ENCODE measurements at regions not wholly inside any gene's neighbourhood (a gene's known extent, or its start where the extent isn't known, plus 50 kb on each side); places are given as distances from the start of the nearest gene placed in this dataset.
A peak's percentile ranks its signal among the peaks of the same experiment; 100 is the strongest.

- no peak overlapping the region; the same call in 1 of the 2 replicates for H3K9ac ChIP-seq
- H2AFZ ChIP-seq (ENCODE audit: low read depth) = no peak overlapping the region
- no peak for DNase-seq
- no peaks in the 10 kb centered on the region for H3K9me2 ChIP-seq
- H3F3A ChIP-seq (replicated peaks; ENCODE audit: insufficient read depth) = peaks cover 24% of the 10 kb centered on the region
- H3K27ac ChIP-seq (ENCODE audit: low read depth in 2 of 2, low read length in 1 of 2) = peak overlapping the region in 1 of 2 experiments; percentile 78; a peak in 2 of 4 replicates
- H4K20me1 ChIP-seq (ENCODE audit: insufficient read depth) = no peaks in the 10 kb centered on the region
- H3K4me1 ChIP-seq (ENCODE audit: control insufficient read depth in 1 of 2, insufficient read depth in 2 of 2, low read depth in 1 of 2, low read length in 1 of 2) = peaks cover 0 to 23% of the 10 kb centered on the region in 2 experiments; a peak in 2 of 4 replicates
- no peaks in the 10 kb centered on the region for H3K36me3 ChIP-seq (replicated peaks in 1 of 2; ENCODE audit: control insufficient read depth in 1 of 2, insufficient read depth in 2 of 2, low read length in 1 of 2)
- TF ChIP-seq FOXJ3 (CRISPR knock-in tag; IDR thresholded peaks at IDR 0.05) (no peak), NFIC (IDR thresholded peaks at IDR 0.05; ENCODE audit: borderline replicate concordance) (no peak), YY1 (IDR thresholded peaks at IDR 0.05; ENCODE audit: low read depth) (no peak), EP300 (IDR thresholded peaks at IDR 0.05; ENCODE audit: borderline replicate concordance in 1 of 2, low read depth in 1 of 2, low read length in 1 of 2) (no peak), MAX (IDR thresholded peaks at IDR 0.05; ENCODE audit: low read depth) (no peak), RAD21 (IDR thresholded peaks at IDR 0.05; ENCODE audit: low read length) (no peak), FOXM1 (IDR thresholded peaks at IDR 0.05; ENCODE audit: low read depth) (no peak), GABPA (IDR thresholded peaks at IDR 0.05; ENCODE audit: low read depth) (no peak), FOSL2 (IDR thresholded peaks at IDR 0.05; ENCODE audit: borderline replicate concordance, low read depth) (no peak), ELF1 (IDR thresholded peaks at IDR 0.05) (no peak), POLR2AphosphoS5 (IDR thresholded peaks at IDR 0.05; ENCODE audit: low read depth, low read length) (no peak)
- TF ChIP-seq, protein P1, sequence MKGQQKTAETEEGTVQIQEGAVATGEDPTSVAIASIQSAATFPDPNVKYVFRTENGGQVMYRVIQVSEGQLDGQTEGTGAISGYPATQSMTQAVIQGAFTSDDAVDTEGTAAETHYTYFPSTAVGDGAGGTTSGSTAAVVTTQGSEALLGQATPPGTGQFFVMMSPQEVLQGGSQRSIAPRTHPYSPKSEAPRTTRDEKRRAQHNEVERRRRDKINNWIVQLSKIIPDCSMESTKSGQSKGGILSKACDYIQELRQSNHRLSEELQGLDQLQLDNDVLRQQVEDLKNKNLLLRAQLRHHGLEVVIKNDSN (IDR thresholded peaks at IDR 0.05; ENCODE audit: borderline replicate concordance, low read depth) = no peak
- H3K27me3 ChIP-seq (ENCODE audit: insufficient read depth) = no peaks in the 10 kb centered on the region
- H3K4me2 ChIP-seq = peak overlapping the region; percentile 56
- ChIA-PET CTCF (interaction anchor here (0.9 kb wide), 1 partner anchor 51 kb away, joined by 4 read pairs; no protein-coding TSS in a partner anchor), POLR2A (no interaction called here)
- H3K4me3 ChIP-seq (ENCODE audit: low read depth in 2 of 2, low read length in 1 of 2) = no peak overlapping the region
- 22% methylated on average over 1 of the region's 1 CpG for WGBS (ENCODE audit: low lambda C conversion rate)
- H3K79me2 ChIP-seq (ENCODE audit: insufficient read depth) = no peaks in the 10 kb centered on the region
- H3K9me3 ChIP-seq = no peaks in the 10 kb centered on the region
These were observed 209.4 kb downstream of the RASSF9 start for GRCh38 chr12:85626784-85627171.

- H3K9me3 ChIP-seq = no peaks in the 10 kb centered on the region
- H2AFZ ChIP-seq (ENCODE audit: low read depth) = no peak overlapping the region
- POLR2A ChIA-PET = no interaction called here
- H3K4me2 ChIP-seq = peak overlapping the region; percentile 57; the same call in 1 of the 2 replicates
- peaks cover 28% of the 10 kb centered on the region for H3F3A ChIP-seq (replicated peaks; ENCODE audit: insufficient read depth)
- H3K4me3 ChIP-seq (ENCODE audit: low read depth in 2 of 2, low read length in 1 of 2) = no peak overlapping the region
- DNase-seq = no peak
- H3K27me3 ChIP-seq (ENCODE audit: insufficient read depth) = no peaks in the 10 kb centered on the region
- H3K4me1 ChIP-seq (ENCODE audit: control insufficient read depth in 1 of 2, insufficient read depth in 2 of 2, low read depth in 1 of 2, low read length in 1 of 2) = peaks cover 0 to 31% of the 10 kb centered on the region in 2 experiments; a peak in 2 of 4 replicates
- H3K36me3 ChIP-seq (replicated peaks in 1 of 2; ENCODE audit: control insufficient read depth in 1 of 2, insufficient read depth in 2 of 2, low read length in 1 of 2) = no peaks in the 10 kb centered on the region
- no peak overlapping the region for H3K9ac ChIP-seq
- H3K79me2 ChIP-seq (ENCODE audit: insufficient read depth) = no peaks in the 10 kb centered on the region
- H3K27ac ChIP-seq (ENCODE audit: low read depth in 2 of 2, low read length in 1 of 2) = peak overlapping the region in 1 of 2 experiments; percentile 78; a peak in 2 of 4 replicates
- no peaks in the 10 kb centered on the region for H4K20me1 ChIP-seq (ENCODE audit: insufficient read depth)
- 12% methylated on average over 2 of the region's 2 CpGs for WGBS (ENCODE audit: low lambda C conversion rate)
- CTCF ChIA-PET = interaction anchor here (0.9 kb wide), 1 partner anchor 52 kb away, joined by 4 read pairs; no protein-coding TSS in a partner anchor
- H3K9me2 ChIP-seq = no peaks in the 10 kb centered on the region
- TF ChIP-seq ELF1 (IDR thresholded peaks at IDR 0.05) (0 out of 2 replicates have a peak, but pooled peaks have one; percentile 26), GABPA (IDR thresholded peaks at IDR 0.05; ENCODE audit: low read depth) (no peak), TAF1 (IDR thresholded peaks at IDR 0.05; ENCODE audit: borderline replicate concordance, low read depth, low read length) (no peak), RXRA (IDR thresholded peaks at IDR 0.05; ENCODE audit: borderline replicate concordance, low read depth) (peak; percentile 77), FOSL2 (IDR thresholded peaks at IDR 0.05; ENCODE audit: borderline replicate concordance, low read depth) (peak; percentile 58; the same call in 1 of the 2 replicates), FOXJ3 (CRISPR knock-in tag; IDR thresholded peaks at IDR 0.05) (no peak), RCOR1 (IDR thresholded peaks at IDR 0.05; ENCODE audit: low read length) (no peak), IRF3 (IDR thresholded peaks at IDR 0.05; ENCODE audit: low read depth, low read length) (no peak), JUND (IDR thresholded peaks at IDR 0.05) (peak; percentile 65), MXI1 (IDR thresholded peaks at IDR 0.05; ENCODE audit: low read depth, low read length) (no peak), FOXM1 (IDR thresholded peaks at IDR 0.05; ENCODE audit: low read depth) (peak; percentile 82), EP300 (IDR thresholded peaks at IDR 0.05; ENCODE audit: borderline replicate concordance in 1 of 2, low read depth in 1 of 2, low read length in 1 of 2) (peak in 1 of 2 experiments; percentile 87; a peak in 2 of 4 replicates), RAD21 (IDR thresholded peaks at IDR 0.05; ENCODE audit: low read length) (no peak), SIN3A (IDR thresholded peaks at IDR 0.05; ENCODE audit: borderline replicate concordance, low read depth, low read length) (no peak), CTCF (IDR thresholded peaks at IDR 0.05) (no peak), RFX5 (IDR thresholded peaks at IDR 0.05; ENCODE audit: low read length) (no peak), MAX (IDR thresholded peaks at IDR 0.05; ENCODE audit: low read depth) (0 out of 2 replicates have a peak, but pooled peaks have one; percentile 14)
- TF ChIP-seq, protein P1 (IDR thresholded peaks at IDR 0.05; ENCODE audit: borderline replicate concordance, low read depth) = no peak
These were observed 208.6 kb downstream of the RASSF9 start for GRCh38 chr12:85627584-85627983.
